Tibial artery (tissue), 4 donors: ENCODE measurements at regions not wholly inside any gene's neighbourhood (a gene's known extent, or its start where the extent isn't known, plus 50 kb on each side); places are given as distances from the start of the nearest gene placed in this dataset.

ENCODE experiments used
- DNase-seq, 2 donors: peaks; one replicate each; pipeline ENCODE4 v3.0.0-alpha.2; 2019
- H3K27ac ChIP-seq, 2 donors: fragments of 200-600 bp; sonication (generic) in 1 of 2; 1 replicate in 1 of 2; 2 replicates in 1 of 2; pipeline ENCODE4 v1.5.1; 2018 to 2019; ENCODE audit warnings: mild to moderate bottlenecking in 1 of 2
- H3K27me3 ChIP-seq, 2 donors: fragments of 200-600 bp; sonication (generic) in 1 of 2; one replicate each; pipeline versions ENCODE4 v1.5.1 to v1.6.0; 2016 to 2019
- H3K36me3 ChIP-seq, 3 donors: fragments of 200-600 bp; sonication (generic) in 2 of 3; one replicate each; pipeline ENCODE4 v1.5.1; 2016 to 2019; ENCODE audit warnings: mild to moderate bottlenecking in 2 of 3
- H3K4me1 ChIP-seq, 4 donors: fragments of 200-600 bp; sonication (generic) in 2 of 4; 1 replicate in 3 of 4; 2 replicates in 1 of 4; pipeline ENCODE4 v1.5.1; 2016 to 2019
- H3K4me3 ChIP-seq, 2 donors: fragments of 200-600 bp; sonication (generic) in 1 of 2; 1 replicate in 1 of 2; 2 replicates in 1 of 2; pipeline ENCODE4 v1.5.1; 2018 to 2019; ENCODE audit warnings: mild to moderate bottlenecking in 2 of 2
- H3K9me3 ChIP-seq, 3 donors: fragments of 200-600 bp; sonication (generic) in 1 of 3; one replicate each; pipeline ENCODE4 v1.5.1; 2016 to 2019
- CTCF ChIP-seq, 2 experiments: fragments of 200-600 bp in 1 of 2; fragments of 450-650 bp in 1 of 2; IDR thresholded peaks; one replicate each; pipeline ENCODE4 v1.5.1; 2017 to 2019; ENCODE audit warnings: antibody characterized with exemption in 2 of 2, mild to moderate bottlenecking in 1 of 2, moderate library complexity in 1 of 2
- intact Hi-C: fragments of 100-400 bp; cut with DNase I; formaldehyde crosslinking; loops from one replicate; pipeline ENCODE4 v1.15.0; 2023; ENCODE audit warnings: low total_unique reads

GRCh38 chr6:101276066-101276465 is 117.4 kb upstream of the GRIK2 start:
- no peaks in the 10 kb centered on the region for H3K27me3 ChIP-seq
- intact Hi-C loops, result no loop called here
- H3K4me3 ChIP-seq, result no peak overlapping the region
- H3K9me3 ChIP-seq, result no peaks in the 10 kb centered on the region
- H3K36me3 ChIP-seq, result no peaks in the 10 kb centered on the region
- DNase-seq, result no peak
- no peak overlapping the region for H3K27ac ChIP-seq
- no peaks in the 10 kb centered on the region for H3K4me1 ChIP-seq
- no peak for TF ChIP-seq CTCF (IDR thresholded peaks at IDR 0.05)

GRCh38 chr6:101279410-101279809 is 114.1 kb upstream of the GRIK2 start:
- Histone ChIP-seq H3K4me1 (no peaks in the 10 kb centered on the region), H3K4me3 (no peak overlapping the region), H3K27ac (no peak overlapping the region), H3K36me3 (no peaks in the 10 kb centered on the region), H3K27me3 (no peaks in the 10 kb centered on the region), H3K9me3 (no peaks in the 10 kb centered on the region)
- no peak for TF ChIP-seq CTCF (IDR thresholded peaks at IDR 0.05)
- intact Hi-C loops, result no loop called here
- no peak for DNase-seq

- intact Hi-C loops, result no loop called here
- H3K36me3 ChIP-seq, result no peaks in the 10 kb centered on the region
- DNase-seq, result no peak
- no peaks in the 10 kb centered on the region for H3K27me3 ChIP-seq
- no peaks in the 10 kb centered on the region for H3K9me3 ChIP-seq
- no peak for TF ChIP-seq CTCF (IDR thresholded peaks at IDR 0.05)
- H3K4me1 ChIP-seq, result no peaks in the 10 kb centered on the region
- H3K27ac ChIP-seq, result no peak overlapping the region
- no peak overlapping the region for H3K4me3 ChIP-seq
Measured at GRCh38 chr6:101281266-101281665, 112.2 kb upstream of the GRIK2 start.

- H3K4me3 ChIP-seq, result no peak overlapping the region
- intact Hi-C loops, result no loop called here
- no peaks in the 10 kb centered on the region for H3K9me3 ChIP-seq
- no peaks in the 10 kb centered on the region for H3K27me3 ChIP-seq
- no peak for TF ChIP-seq CTCF (IDR thresholded peaks at IDR 0.05)
- DNase-seq, result no peak
- no peaks in the 10 kb centered on the region for H3K4me1 ChIP-seq
- no peak overlapping the region for H3K27ac ChIP-seq
- H3K36me3 ChIP-seq, result no peaks in the 10 kb centered on the region
Measured at GRCh38 chr6:101284131-101284530, 109.4 kb upstream of the GRIK2 start.

- no peak overlapping the region for H3K4me3 ChIP-seq
- TF ChIP-seq CTCF (IDR thresholded peaks at IDR 0.05), result no peak
- DNase-seq, result no peak
- H3K27ac ChIP-seq, result no peak overlapping the region
- H3K9me3 ChIP-seq, result no peaks in the 10 kb centered on the region
- intact Hi-C loops, result no loop called here
- H3K4me1 ChIP-seq, result no peaks in the 10 kb centered on the region
- H3K36me3 ChIP-seq, result no peaks in the 10 kb centered on the region
- H3K27me3 ChIP-seq, result no peaks in the 10 kb centered on the region
Measured at GRCh38 chr6:101286146-101286545, 107.4 kb upstream of the GRIK2 start.

GRCh38 chr6:101290346-101290745 is 103.2 kb upstream of the GRIK2 start:
- intact Hi-C loops, result no loop called here
- no peaks in the 10 kb centered on the region for H3K36me3 ChIP-seq
- no peak overlapping the region for H3K4me3 ChIP-seq
- H3K27me3 ChIP-seq, result no peaks in the 10 kb centered on the region
- no peaks in the 10 kb centered on the region for H3K9me3 ChIP-seq
- no peak overlapping the region for H3K27ac ChIP-seq
- H3K4me1 ChIP-seq, result no peaks in the 10 kb centered on the region
- no peak for TF ChIP-seq CTCF (IDR thresholded peaks at IDR 0.05)
- no peak for DNase-seq
